Calu3 (cell line): ENCODE measurements at regions not wholly inside any gene's neighbourhood (a gene's known extent, or its start where the extent isn't known, plus 50 kb on each side); places are given as distances from the start of the nearest gene placed in this dataset.
"Not testable (repeated sequence)": the region's sequence is repeated elsewhere in the genome, so short reads cannot be mapped to it uniquely, and the experiment has no call there.

Experiments used
- BruUV-seq: library from RNA; stranded (reverse); fragments of 400-500 nt; replicated peaks from 2 replicates; lab custom pipeline; 2021; lab: Mats Ljungman, UMichigan
- CTCF ChIA-PET: fragments of 300-600 bp; sonication (Branson Sonifier 250); formaldehyde crosslinking; loops from one replicate; lab custom pipeline; 2022; ENCODE audit warnings: antibody characterized with exemption; lab: Charles Lee
- DNase-seq: peaks from one replicate; pipeline ENCODE4 v3.0.0; 2022
- H3K27ac Mint-ChIP-seq: one replicate; pipeline ENCODE4 v1.8.0; 2022; ENCODE audit warnings: mixed read lengths; ENCODE audit not compliant: unreplicated experiment
- H3K27me3 Mint-ChIP-seq: one replicate; pipeline ENCODE4 v1.8.0; 2022; ENCODE audit warnings: mixed read lengths; ENCODE audit not compliant: unreplicated experiment
- H3K36me3 Mint-ChIP-seq: one replicate; pipeline ENCODE4 v1.8.0; 2022; ENCODE audit warnings: mild to moderate bottlenecking, moderate library complexity, mixed read lengths; ENCODE audit not compliant: insufficient read depth, unreplicated experiment
- H3K4me1 Mint-ChIP-seq: one replicate; pipeline ENCODE4 v1.8.0; 2022; ENCODE audit warnings: mild to moderate bottlenecking, low read depth, mixed read lengths; ENCODE audit not compliant: unreplicated experiment
- H3K4me3 Mint-ChIP-seq: one replicate; pipeline ENCODE4 v1.8.0; 2022; ENCODE audit warnings: mild to moderate bottlenecking, low read depth, moderate library complexity, mixed read lengths; ENCODE audit not compliant: unreplicated experiment
- H3K9me3 Mint-ChIP-seq: one replicate; pipeline ENCODE4 v1.8.0; 2022; ENCODE audit warnings: low read depth, mixed read lengths; ENCODE audit not compliant: unreplicated experiment
- intact Hi-C: fragments of 100-400 bp; cut with micrococcal nuclease; formaldehyde crosslinking; loops from one replicate; pipeline ENCODE4 v1.10.0; 2022; ENCODE audit not compliant: unreplicated experiment
- TF ChIP-seq, protein P1 (sequence below): fragments of 200-600 bp; IDR thresholded peaks from one replicate; pipeline ENCODE4 v1.8.0; 2022; ENCODE audit warnings: antibody characterized with exemption; ENCODE audit not compliant: unreplicated experiment

- DNase-seq, result no peak
- H3K9me3 Mint-ChIP-seq, result peaks cover 14% of the 10 kb centered on the region
- no peak overlapping the region for H3K4me3 Mint-ChIP-seq
- no peak overlapping the region for H3K27ac Mint-ChIP-seq
- intact Hi-C loops, result no loop called here
- H3K36me3 Mint-ChIP-seq, result no peaks in the 10 kb centered on the region
- no TSS peak for BruUV-seq
- TF ChIP-seq, protein P1, sequence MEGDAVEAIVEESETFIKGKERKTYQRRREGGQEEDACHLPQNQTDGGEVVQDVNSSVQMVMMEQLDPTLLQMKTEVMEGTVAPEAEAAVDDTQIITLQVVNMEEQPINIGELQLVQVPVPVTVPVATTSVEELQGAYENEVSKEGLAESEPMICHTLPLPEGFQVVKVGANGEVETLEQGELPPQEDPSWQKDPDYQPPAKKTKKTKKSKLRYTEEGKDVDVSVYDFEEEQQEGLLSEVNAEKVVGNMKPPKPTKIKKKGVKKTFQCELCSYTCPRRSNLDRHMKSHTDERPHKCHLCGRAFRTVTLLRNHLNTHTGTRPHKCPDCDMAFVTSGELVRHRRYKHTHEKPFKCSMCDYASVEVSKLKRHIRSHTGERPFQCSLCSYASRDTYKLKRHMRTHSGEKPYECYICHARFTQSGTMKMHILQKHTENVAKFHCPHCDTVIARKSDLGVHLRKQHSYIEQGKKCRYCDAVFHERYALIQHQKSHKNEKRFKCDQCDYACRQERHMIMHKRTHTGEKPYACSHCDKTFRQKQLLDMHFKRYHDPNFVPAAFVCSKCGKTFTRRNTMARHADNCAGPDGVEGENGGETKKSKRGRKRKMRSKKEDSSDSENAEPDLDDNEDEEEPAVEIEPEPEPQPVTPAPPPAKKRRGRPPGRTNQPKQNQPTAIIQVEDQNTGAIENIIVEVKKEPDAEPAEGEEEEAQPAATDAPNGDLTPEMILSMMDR, result no peak
- H3K27me3 Mint-ChIP-seq, result no peaks in the 10 kb centered on the region
- H3K4me1 Mint-ChIP-seq, result no peaks in the 10 kb centered on the region
- CTCF ChIA-PET, result no interaction called here
These were observed 65.5 kb upstream of the CCT8L2 start for GRCh38 chr22:16658068-16658467.

- peaks cover 4% of the 10 kb centered on the region for H3K9me3 Mint-ChIP-seq
- CTCF ChIA-PET, result no interaction called here
- no peaks in the 10 kb centered on the region for H3K27me3 Mint-ChIP-seq
- no peaks in the 10 kb centered on the region for H3K4me1 Mint-ChIP-seq
- BruUV-seq, result no TSS peak
- no peak overlapping the region for H3K27ac Mint-ChIP-seq
- DNase-seq, result no peak
- intact Hi-C loops, result no loop called here
- H3K4me3 Mint-ChIP-seq, result no peak overlapping the region
- TF ChIP-seq, protein P1, result no peak
- no peaks in the 10 kb centered on the region for H3K36me3 Mint-ChIP-seq
These were observed 62.3 kb upstream of the CCT8L2 start for GRCh38 chr22:16654882-16655281.

- DNase-seq, H3K36me3 Mint-ChIP-seq, BruUV-seq, H3K9me3 Mint-ChIP-seq, CTCF ChIA-PET, H3K4me3 Mint-ChIP-seq, H3K27me3 Mint-ChIP-seq, H3K4me1 Mint-ChIP-seq, H3K27ac Mint-ChIP-seq, intact Hi-C loops: not testable (repeated sequence)
These were observed 61.7 kb upstream of the CCT8L2 start for GRCh38 chr22:16654336-16654735.

DNA sequence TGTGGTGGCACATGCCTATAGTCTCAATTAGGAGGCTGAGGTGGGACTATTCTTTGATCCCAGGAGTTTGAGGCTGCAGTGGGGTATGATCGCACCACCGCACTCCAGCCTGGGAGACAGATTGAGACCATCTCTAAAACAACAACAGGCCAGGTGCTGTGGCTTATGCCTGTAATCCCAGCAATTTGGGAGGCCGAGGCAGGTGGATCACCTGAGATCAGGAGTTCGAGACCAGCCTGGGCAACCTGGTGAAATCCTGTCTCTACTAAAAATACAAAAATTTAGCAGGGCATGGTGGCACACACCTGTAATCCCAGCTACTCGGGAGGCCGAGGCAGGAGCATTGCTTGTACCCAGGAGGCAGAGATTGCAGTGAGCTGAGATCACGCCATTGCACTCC lies 60.6 kb upstream of the CCT8L2 start:
- CTCF ChIA-PET, DNase-seq, H3K4me1 Mint-ChIP-seq, BruUV-seq, H3K9me3 Mint-ChIP-seq, H3K4me3 Mint-ChIP-seq, H3K36me3 Mint-ChIP-seq, H3K27ac Mint-ChIP-seq, H3K27me3 Mint-ChIP-seq, intact Hi-C loops: not testable (repeated sequence)

DNA sequence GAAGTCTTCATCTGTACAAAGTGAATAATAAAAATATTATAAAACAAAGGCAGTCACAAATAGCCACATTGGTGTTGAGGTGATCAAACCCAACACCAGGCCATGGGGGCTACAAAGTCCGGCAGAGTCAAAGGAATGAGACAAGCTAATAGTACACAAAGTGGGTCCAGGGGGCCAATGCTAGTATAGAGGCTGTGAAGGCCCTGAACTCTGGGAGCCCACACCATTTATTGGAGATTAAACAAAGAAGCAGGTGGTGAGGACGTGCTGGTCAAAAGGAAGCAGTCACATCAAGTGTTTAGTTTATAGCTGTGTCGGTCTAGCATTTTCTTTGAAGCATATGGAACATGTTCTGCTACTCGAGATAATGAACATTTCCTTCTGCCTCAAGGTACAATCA lies 58.6 kb upstream of the CCT8L2 start:
- Mint-ChIP-seq H3K27ac (no peak overlapping the region), H3K4me3 (no peak overlapping the region), H3K4me1 (no peaks in the 10 kb centered on the region), H3K9me3 (peaks cover 6% of the 10 kb centered on the region), H3K36me3 (no peaks in the 10 kb centered on the region), H3K27me3 (no peaks in the 10 kb centered on the region)
- CTCF ChIA-PET, result no interaction called here
- TF ChIP-seq, protein P1, result no peak
- no TSS peak for BruUV-seq
- intact Hi-C loops, result no loop called here
- DNase-seq, result no peak
